H9 (cell line): ENCODE measurements at regions not wholly inside any gene's neighbourhood (a gene's known extent, or its start where the extent isn't known, plus 50 kb on each side); places are given as distances from the start of the nearest gene placed in this dataset.

Experiments used
- DNase-seq: peaks from one replicate; pipeline ENCODE4 v3.0.0-alpha.2; 2017
- H2AFZ ChIP-seq: one replicate; pipeline ENCODE4 v1.6.1; 2013; ENCODE audit warnings: mild to moderate bottlenecking, low read length, control low read depth, moderate library complexity
- H2AK5ac ChIP-seq: 2 replicates; pipeline ENCODE4 v1.6.1; 2013; ENCODE audit warnings: low read length, control low read depth, mixed read lengths; ENCODE audit not compliant: insufficient read length
- H2BK120ac ChIP-seq: one replicate; pipeline ENCODE4 v1.6.1; 2013; ENCODE audit warnings: low read depth, mild to moderate bottlenecking, low read length, control low read depth, inconsistent platforms; ENCODE audit not compliant: poor library complexity, severe bottlenecking
- H2BK12ac ChIP-seq: 2 replicates; pipeline ENCODE4 v1.6.1; 2013; ENCODE audit warnings: low read length, control low read depth, mixed read lengths, low read depth; ENCODE audit not compliant: insufficient read length
- H2BK15ac ChIP-seq: 2 replicates; pipeline ENCODE4 v1.6.1; 2013; ENCODE audit warnings: low read depth, low read length, control low read depth
- H2BK20ac ChIP-seq: one replicate; pipeline ENCODE4 v1.6.1; 2013; ENCODE audit warnings: low read depth, mild to moderate bottlenecking, low read length, control low read depth, inconsistent platforms; ENCODE audit not compliant: poor library complexity, severe bottlenecking
- H2BK5ac ChIP-seq: 2 replicates; pipeline ENCODE4 v1.6.1; 2013; ENCODE audit warnings: low read length, control low read depth, mixed read lengths; ENCODE audit not compliant: insufficient read length
- H3K14ac ChIP-seq: 2 replicates; pipeline ENCODE4 v1.6.1; 2013; ENCODE audit warnings: low read length, control low read depth; ENCODE audit not compliant: insufficient read depth
- H3K18ac ChIP-seq: 2 replicates; pipeline ENCODE4 v1.6.1; 2013; ENCODE audit warnings: low read depth, mild to moderate bottlenecking, mixed read lengths, low read length, control low read depth; ENCODE audit not compliant: insufficient read length
- H3K23ac ChIP-seq: 2 replicates; pipeline ENCODE4 v1.6.1; 2013; ENCODE audit warnings: low read length, control low read depth, mixed read lengths, low read depth; ENCODE audit not compliant: insufficient read length
- H3K23me2 ChIP-seq: 2 replicates; pipeline ENCODE4 v1.6.1; 2013; ENCODE audit warnings: low read depth, mild to moderate bottlenecking, mixed read lengths, low read length, control low read depth; ENCODE audit not compliant: insufficient read length, poor library complexity, severe bottlenecking
- H3K27ac ChIP-seq: 2 replicates; pipeline ENCODE4 v1.5.1; 2013; ENCODE audit warnings: low read length, control low read depth, mixed read lengths, low read depth; ENCODE audit not compliant: insufficient read length
- H3K27me3 ChIP-seq: 2 replicates; pipeline ENCODE4 v1.6.1; 2013; ENCODE audit warnings: low read length, control low read depth, inconsistent platforms; ENCODE audit not compliant: insufficient read depth
- H3K4ac ChIP-seq: 2 replicates; pipeline ENCODE4 v1.6.1; 2013; ENCODE audit warnings: low read depth, mild to moderate bottlenecking, control low read depth, inconsistent platforms, low read length, moderate library complexity
- H3K4me1 ChIP-seq: 2 replicates; pipeline ENCODE4 v1.6.1; 2013; ENCODE audit warnings: low read length, control low read depth, inconsistent platforms; ENCODE audit not compliant: insufficient read depth
- H3K4me2 ChIP-seq: 2 replicates; pipeline ENCODE4 v1.6.1; 2013; ENCODE audit warnings: low read length, control low read depth, mixed read lengths; ENCODE audit not compliant: insufficient read length, insufficient read depth
- H3K56ac ChIP-seq: 2 replicates; pipeline ENCODE4 v1.6.1; 2013; ENCODE audit warnings: low read depth, mild to moderate bottlenecking, mixed read lengths, low read length, control low read depth; ENCODE audit not compliant: insufficient read length
- H3K79me1 ChIP-seq: 2 replicates; pipeline ENCODE4 v1.6.1; 2013; ENCODE audit warnings: low read depth, mild to moderate bottlenecking, moderate library complexity, low read length, control low read depth, inconsistent platforms; ENCODE audit not compliant: insufficient read depth, poor library complexity, severe bottlenecking
- H3K79me2 ChIP-seq: 2 replicates; pipeline ENCODE4 v1.6.1; 2013; ENCODE audit warnings: low read length, control low read depth, inconsistent platforms; ENCODE audit not compliant: insufficient read depth
- H3K9ac ChIP-seq: 2 replicates; pipeline ENCODE4 v1.6.1; 2013; ENCODE audit warnings: low read length, control low read depth, mixed read lengths; ENCODE audit not compliant: insufficient read length; ENCODE audit errors: extremely low read depth
- H3K9me3 ChIP-seq: one replicate; pipeline ENCODE4 v1.6.1; 2013; ENCODE audit warnings: low read depth, low read length, inconsistent platforms; ENCODE audit not compliant: control insufficient read depth
- H3T11ph ChIP-seq: one replicate; pipeline ENCODE4 v1.6.1; 2013; ENCODE audit warnings: mild to moderate bottlenecking, low read length, control low read depth, inconsistent platforms
- H4K20me1 ChIP-seq: one replicate; pipeline ENCODE4 v1.6.1; 2013; ENCODE audit not compliant: control insufficient read depth, insufficient read length, insufficient read depth
- H4K5ac ChIP-seq: 2 replicates; pipeline ENCODE4 v1.6.1; 2013; ENCODE audit warnings: low read depth, mild to moderate bottlenecking, mixed read lengths, low read length, control low read depth; ENCODE audit not compliant: insufficient read length
- H4K8ac ChIP-seq: replicated peaks from 2 replicates; pipeline ENCODE4 v1.6.1; 2013; ENCODE audit warnings: low read length, control low read depth, mixed read lengths, low read depth; ENCODE audit not compliant: insufficient read length
- H4K91ac ChIP-seq: 2 replicates; pipeline ENCODE4 v1.6.1; 2013; ENCODE audit warnings: low read depth, mild to moderate bottlenecking, moderate library complexity, mixed read lengths, low read length, control low read depth; ENCODE audit not compliant: insufficient read length
- H3K27ac Mint-ChIP-seq, 3 experiments: 2 replicates in 2 of 3; 3 replicates in 1 of 3; pipeline ENCODE4 v1.8.0; 2020 to 2021; ENCODE audit warnings: mixed read lengths in 3 of 3, mild to moderate bottlenecking in 1 of 3, moderate library complexity in 1 of 3
- H3K27me3 Mint-ChIP-seq: 2 replicates; pipeline ENCODE4 v1.8.0; 2021; ENCODE audit warnings: low read depth, mild to moderate bottlenecking, moderate library complexity, mixed read lengths
- H3K36me3 Mint-ChIP-seq, 3 experiments: 2 replicates in 2 of 3; 3 replicates in 1 of 3; pipeline ENCODE4 v1.8.0; 2020 to 2021; ENCODE audit warnings: low read depth in 3 of 3, mixed read lengths in 3 of 3; ENCODE audit not compliant: insufficient read depth in 1 of 3
- H3K4me1 Mint-ChIP-seq, 2 experiments: 2 replicates each; pipeline ENCODE4 v1.8.0; 2020; ENCODE audit warnings: mixed read lengths in 2 of 2
- H3K4me3 Mint-ChIP-seq, 2 experiments: 2 replicates in 1 of 2; 3 replicates in 1 of 2; pipeline ENCODE4 v1.8.0; 2020 to 2021; ENCODE audit warnings: mild to moderate bottlenecking in 2 of 2, mixed read lengths in 2 of 2, moderate library complexity in 1 of 2
- H3K9me3 Mint-ChIP-seq, 2 experiments: 2 replicates in 1 of 2; 3 replicates in 1 of 2; pipeline ENCODE4 v1.8.0; 2020; ENCODE audit warnings: mild to moderate bottlenecking in 2 of 2, mixed read lengths in 2 of 2, moderate library complexity in 1 of 2
- CTCF ChIP-seq: fragments of 200-600 bp; sonication (generic); conservative IDR thresholded peaks from 3 replicates; pipeline ENCODE4 v1.8.0; 2021; ENCODE audit warnings: antibody characterized with exemption, mild to moderate bottlenecking
- WGBS: extraction: QIAGEN DNeasy Blood & Tissue Kit; methylation state at CpG from one replicate; pipeline ENCODE4 v1.1.7; 2013; ENCODE audit warnings: missing lambda C conversion rate, low lambda C conversion rate, mixed read lengths; ENCODE audit not compliant: insufficient read length; ENCODE audit errors: extremely low coverage; 5-methylcytosine and 5-hydroxymethylcytosine counted together

- Histone ChIP-seq H2AK5ac (no peak overlapping the region), H2BK5ac (no peak overlapping the region), H2AFZ (no peak overlapping the region), H3K9me3 (no peaks in the 10 kb centered on the region), H4K91ac (no peak overlapping the region), H3K4me2 (no peak overlapping the region), H3K4me1 (peaks cover 5% of the 10 kb centered on the region), H2BK120ac (no peak overlapping the region), H3K79me1 (no peaks in the 10 kb centered on the region), H3K23ac (no peak overlapping the region), H3K4ac (no peak overlapping the region), H3K23me2 (no peaks in the 10 kb centered on the region), H3K18ac (no peak overlapping the region), H2BK20ac (no peak overlapping the region), H3K56ac (no peak overlapping the region), H2BK12ac (no peak overlapping the region), H2BK15ac (no peak overlapping the region), H3K9ac (no peak overlapping the region), H3K14ac (no peak overlapping the region), H3K27me3 (no peaks in the 10 kb centered on the region), H4K5ac (no peak overlapping the region), H4K20me1 (no peaks in the 10 kb centered on the region), H3K27ac (no peak overlapping the region), H4K8ac (no peak overlapping the region), H3K79me2 (no peaks in the 10 kb centered on the region; the same call in 1 of the 2 replicates), H3T11ph (no peak overlapping the region)
- no peaks in the 10 kb centered on the region; a peak in 1 of 7 replicates for H3K36me3 Mint-ChIP-seq
- no peak for DNase-seq
- no CpG with 5 or more reads among the region's 7 CpGs for WGBS
- H3K4me1 Mint-ChIP-seq: peaks cover 51 to 52% of the 10 kb centered on the region in 2 experiments
- H3K27ac Mint-ChIP-seq: peak overlapping the region; percentile 4 to 19 (median 13); a peak in 1 of 7 replicates
- H3K9me3 Mint-ChIP-seq: no peaks in the 10 kb centered on the region
- TF ChIP-seq CTCF: no peak
- no peak overlapping the region for H3K4me3 Mint-ChIP-seq
- no peaks in the 10 kb centered on the region; the same call in 1 of the 2 replicates for H3K27me3 Mint-ChIP-seq
Measured at GRCh38 chr2:201956361-201956760, 77.3 kb upstream of the FZD7 start.
